Omental fat pad (tissue), 3 donors: ENCODE measurements at regions not wholly inside any gene's neighbourhood (a gene's known extent, or its start where the extent isn't known, plus 50 kb on each side); places are given as distances from the start of the nearest gene placed in this dataset.

Experiments
- ATAC-seq: fragments of 150-250 bp; one replicate; pipeline ENCODE4 v1.9.1; 2016; ENCODE audit warnings: mild to moderate bottlenecking, moderate library complexity; ENCODE audit not compliant: low FRiP score
- DNase-seq: peaks from one replicate; pipeline ENCODE4 v3.0.0-alpha.2; 2019; ENCODE audit warnings: low spot score
- CTCF ChIP-seq, 3 donors: fragments of 450-650 bp; IDR thresholded peaks; one replicate each; pipeline ENCODE4 v1.5.1; 2016 to 2017; ENCODE audit warnings: antibody characterized with exemption in 3 of 3, mild to moderate bottlenecking in 3 of 3, moderate library complexity in 2 of 3

- ATAC-seq, result no peak
- no peak for DNase-seq
- TF ChIP-seq CTCF (IDR thresholded peaks at IDR 0.05), result no peak
Measured at GRCh38 chr3:163852233-163852632, 1226.1 kb downstream of the SI start.

GRCh38 chr3:163838769-163839168, 1239.5 kb downstream of the SI start:
- TF ChIP-seq CTCF (IDR thresholded peaks at IDR 0.05), result no peak
- no peak for ATAC-seq
- DNase-seq, result no peak

- DNase-seq, result no peak
- no peak for TF ChIP-seq CTCF (IDR thresholded peaks at IDR 0.05)
- no peak for ATAC-seq
Measured at GRCh38 chr3:163832547-163832946, 1245.7 kb downstream of the SI start.

- no peak for TF ChIP-seq CTCF (IDR thresholded peaks at IDR 0.05)
- no peak for DNase-seq
- no peak for ATAC-seq
Measured at GRCh38 chr3:163821841-163822240, 1256.5 kb downstream of the SI start.

- TF ChIP-seq CTCF (IDR thresholded peaks at IDR 0.05), result no peak
- ATAC-seq, result no peak
- DNase-seq, result no peak
Measured at GRCh38 chr3:163817015-163817414, 1261.3 kb downstream of the SI start.

- ATAC-seq (no peak), DNase-seq (no peak)
- TF ChIP-seq CTCF (IDR thresholded peaks at IDR 0.05), result no peak
Measured at GRCh38 chr3:163813935-163814334, 1264.4 kb downstream of the SI start.

GRCh38 chr3:163812006-163812405, 1266.3 kb downstream of the SI start:
- ATAC-seq, result no peak
- no peak for DNase-seq
- TF ChIP-seq CTCF (IDR thresholded peaks at IDR 0.05), result no peak
